ENCODE measurements at regions not wholly inside any gene's neighbourhood (a gene's known extent, or its start where the extent isn't known, plus 50 kb on each side); places are given as distances from the start of the nearest gene placed in this dataset.

DNA sequence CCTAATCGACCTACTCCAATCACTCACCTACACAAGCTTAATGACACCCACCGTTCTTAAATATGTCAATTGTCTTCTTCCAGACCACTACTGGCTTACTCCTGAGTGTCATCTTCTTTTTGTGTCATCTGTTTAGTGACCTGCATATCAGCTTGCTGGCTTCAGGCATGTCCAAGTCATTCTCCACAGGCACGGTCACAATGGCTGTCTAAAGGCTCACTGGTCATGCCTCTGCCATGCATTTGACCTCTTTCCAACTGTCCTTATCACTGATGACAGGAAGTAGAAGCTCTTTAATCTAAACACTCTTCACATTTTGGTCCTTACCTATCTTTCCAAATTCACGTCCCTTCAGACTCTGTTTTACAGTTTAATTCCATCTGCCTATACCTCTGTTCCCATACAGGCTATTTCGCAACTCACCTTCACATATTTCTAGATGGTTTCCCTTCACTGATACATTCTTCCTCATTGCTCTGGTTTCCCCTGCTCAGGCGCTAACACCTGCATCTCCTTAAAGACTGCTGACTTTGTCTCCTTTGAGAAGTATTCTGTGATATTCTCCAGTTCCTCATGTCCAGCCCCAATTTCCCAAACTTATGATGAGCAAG, 217.5 kb downstream of the TRIB2 start:
- TF ChIP-seq CEBPB (IDR thresholded peaks at IDR 0.05): peak; percentile 47; the same call in 1 of the 2 replicates
- no peak for TF ChIP-seq USF1 (IDR thresholded peaks at IDR 0.05)

DNA sequence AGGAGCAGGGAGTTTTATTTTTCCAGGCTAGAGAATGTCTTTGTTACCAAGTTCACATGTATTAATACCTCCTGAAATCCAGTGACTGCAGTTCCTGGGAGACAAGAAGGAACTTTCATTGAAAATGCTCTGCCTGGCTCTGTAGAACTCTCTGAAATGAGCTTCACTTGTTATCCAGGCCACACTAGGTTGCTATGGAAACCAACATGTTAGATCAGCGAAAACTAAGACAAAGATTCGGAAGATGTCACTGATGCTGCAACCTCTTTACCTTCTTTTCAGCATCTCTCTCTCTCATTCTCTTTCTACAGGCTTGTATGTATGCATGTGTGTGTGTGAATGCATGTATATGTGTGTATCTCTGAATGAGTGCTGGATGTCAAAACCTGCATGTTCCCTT, 218.5 kb downstream of the TRIB2 start:
- TF ChIP-seq MAX (IDR thresholded peaks at IDR 0.05) (no peak), TEAD4 (IDR thresholded peaks at IDR 0.05) (no peak), CREB1 (IDR thresholded peaks at IDR 0.05; ENCODE audit: low read depth) (no peak), YY1 (IDR thresholded peaks at IDR 0.05; ENCODE audit: low read depth) (no peak), TCF12 (IDR thresholded peaks at IDR 0.05; ENCODE audit: low read depth) (no peak), CEBPB (IDR thresholded peaks at IDR 0.05) (no peak), EP300 (IDR thresholded peaks at IDR 0.05; ENCODE audit: borderline replicate concordance) (no peak), NFIC (IDR thresholded peaks at IDR 0.05) (no peak), EGR1 (IDR thresholded peaks at IDR 0.05) (no peak), RAD21 (IDR thresholded peaks at IDR 0.05; ENCODE audit: low read depth) (no peak), USF1 (IDR thresholded peaks at IDR 0.05) (no peak), ZBTB7A (IDR thresholded peaks at IDR 0.05; ENCODE audit: low read depth) (no peak), TAF1 (IDR thresholded peaks at IDR 0.05; ENCODE audit: low read depth) (no peak), FOXM1 (IDR thresholded peaks at IDR 0.05; ENCODE audit: borderline replicate concordance, low read depth) (no peak)
- TF ChIP-seq, protein P1, sequence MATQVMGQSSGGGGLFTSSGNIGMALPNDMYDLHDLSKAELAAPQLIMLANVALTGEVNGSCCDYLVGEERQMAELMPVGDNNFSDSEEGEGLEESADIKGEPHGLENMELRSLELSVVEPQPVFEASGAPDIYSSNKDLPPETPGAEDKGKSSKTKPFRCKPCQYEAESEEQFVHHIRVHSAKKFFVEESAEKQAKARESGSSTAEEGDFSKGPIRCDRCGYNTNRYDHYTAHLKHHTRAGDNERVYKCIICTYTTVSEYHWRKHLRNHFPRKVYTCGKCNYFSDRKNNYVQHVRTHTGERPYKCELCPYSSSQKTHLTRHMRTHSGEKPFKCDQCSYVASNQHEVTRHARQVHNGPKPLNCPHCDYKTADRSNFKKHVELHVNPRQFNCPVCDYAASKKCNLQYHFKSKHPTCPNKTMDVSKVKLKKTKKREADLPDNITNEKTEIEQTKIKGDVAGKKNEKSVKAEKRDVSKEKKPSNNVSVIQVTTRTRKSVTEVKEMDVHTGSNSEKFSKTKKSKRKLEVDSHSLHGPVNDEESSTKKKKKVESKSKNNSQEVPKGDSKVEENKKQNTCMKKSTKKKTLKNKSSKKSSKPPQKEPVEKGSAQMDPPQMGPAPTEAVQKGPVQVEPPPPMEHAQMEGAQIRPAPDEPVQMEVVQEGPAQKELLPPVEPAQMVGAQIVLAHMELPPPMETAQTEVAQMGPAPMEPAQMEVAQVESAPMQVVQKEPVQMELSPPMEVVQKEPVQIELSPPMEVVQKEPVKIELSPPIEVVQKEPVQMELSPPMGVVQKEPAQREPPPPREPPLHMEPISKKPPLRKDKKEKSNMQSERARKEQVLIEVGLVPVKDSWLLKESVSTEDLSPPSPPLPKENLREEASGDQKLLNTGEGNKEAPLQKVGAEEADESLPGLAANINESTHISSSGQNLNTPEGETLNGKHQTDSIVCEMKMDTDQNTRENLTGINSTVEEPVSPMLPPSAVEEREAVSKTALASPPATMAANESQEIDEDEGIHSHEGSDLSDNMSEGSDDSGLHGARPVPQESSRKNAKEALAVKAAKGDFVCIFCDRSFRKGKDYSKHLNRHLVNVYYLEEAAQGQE (IDR thresholded peaks at IDR 0.05; ENCODE audit: low read depth): no peak

- TF ChIP-seq FOXM1 (IDR thresholded peaks at IDR 0.05; ENCODE audit: borderline replicate concordance, low read depth): no peak
- no peak for TF ChIP-seq TEAD4 (IDR thresholded peaks at IDR 0.05)
- no peak for TF ChIP-seq CREB1 (IDR thresholded peaks at IDR 0.05; ENCODE audit: low read depth)
- no peak for TF ChIP-seq MAX (IDR thresholded peaks at IDR 0.05)
- TF ChIP-seq EP300 (IDR thresholded peaks at IDR 0.05; ENCODE audit: borderline replicate concordance): no peak
- TF ChIP-seq RAD21 (IDR thresholded peaks at IDR 0.05; ENCODE audit: low read depth): no peak
- TF ChIP-seq YY1 (IDR thresholded peaks at IDR 0.05; ENCODE audit: low read depth): no peak
- TF ChIP-seq NFIC (IDR thresholded peaks at IDR 0.05): no peak
- no peak for TF ChIP-seq EGR1 (IDR thresholded peaks at IDR 0.05)
- TF ChIP-seq, protein P1 (IDR thresholded peaks at IDR 0.05; ENCODE audit: low read depth): no peak
Observed at GRCh38 chr2:12935796-12936195, 219.1 kb downstream of the TRIB2 start.

- no peak for TF ChIP-seq TCF12 (IDR thresholded peaks at IDR 0.05; ENCODE audit: low read depth)
- no peak for TF ChIP-seq ZBTB7A (IDR thresholded peaks at IDR 0.05; ENCODE audit: low read depth)
- TF ChIP-seq RAD21 (IDR thresholded peaks at IDR 0.05; ENCODE audit: low read depth): no peak
- no peak for TF ChIP-seq MAX (IDR thresholded peaks at IDR 0.05)
- no peak for TF ChIP-seq EP300 (IDR thresholded peaks at IDR 0.05; ENCODE audit: borderline replicate concordance)
- no peak for TF ChIP-seq EGR1 (IDR thresholded peaks at IDR 0.05)
- no peak for TF ChIP-seq CREB1 (IDR thresholded peaks at IDR 0.05; ENCODE audit: low read depth)
Observed at GRCh38 chr2:12941203-12941602, 224.5 kb downstream of the TRIB2 start.

DNA sequence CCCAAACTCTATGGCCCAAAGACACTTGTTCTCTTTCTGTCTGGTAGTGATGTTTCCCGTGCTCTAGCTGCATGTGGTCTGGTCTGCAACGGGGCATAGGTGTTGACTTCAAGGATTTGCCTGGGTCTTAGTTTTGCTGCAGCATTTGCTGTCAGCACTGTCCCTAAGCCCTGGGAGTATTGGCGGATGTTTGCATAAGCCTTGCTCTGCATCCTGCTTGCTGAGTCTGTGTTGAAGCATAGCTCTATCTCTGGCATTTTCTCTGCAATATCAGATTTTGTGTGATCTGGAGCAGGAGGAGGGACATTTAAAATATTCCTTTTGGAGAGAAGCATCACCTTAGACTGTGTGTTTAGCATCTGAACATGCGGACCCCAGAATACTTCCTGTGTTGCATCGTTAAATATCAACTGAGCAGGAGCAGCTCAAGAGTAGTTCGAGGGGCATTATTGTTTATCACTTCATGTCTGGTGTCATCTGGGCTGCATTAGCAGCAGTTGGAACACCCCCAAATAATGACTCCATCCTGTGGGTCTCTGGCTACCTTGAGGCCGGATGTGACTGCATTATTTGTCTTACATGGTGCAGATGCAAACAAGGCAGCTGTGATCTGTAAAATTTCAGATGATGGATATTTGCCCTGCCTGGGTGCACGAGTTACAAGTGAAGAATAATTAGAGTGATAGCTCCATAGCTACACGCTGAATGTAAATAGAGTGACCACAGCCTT, 231.7 kb downstream of the TRIB2 start:
- TF ChIP-seq TAF1 (IDR thresholded peaks at IDR 0.05; ENCODE audit: low read depth) (no peak), CREB1 (IDR thresholded peaks at IDR 0.05; ENCODE audit: low read depth) (no peak), USF1 (IDR thresholded peaks at IDR 0.05) (no peak), MAX (IDR thresholded peaks at IDR 0.05) (no peak), CEBPB (IDR thresholded peaks at IDR 0.05) (no peak), ZBTB7A (IDR thresholded peaks at IDR 0.05; ENCODE audit: low read depth) (no peak), RAD21 (IDR thresholded peaks at IDR 0.05; ENCODE audit: low read depth) (no peak)

All from Ishikawa (cell line).